NCI-H1694 (cell line): ENCODE measurements at regions not wholly inside any gene's neighbourhood (a gene's known extent, or its start where the extent isn't known, plus 50 kb on each side); places are given as distances from the start of the nearest gene placed in this dataset.
"Not testable (repeated sequence)": the region's sequence is repeated elsewhere in the genome, so short reads cannot be mapped to it uniquely, and the experiment has no call there.

Experiments used
- DNase-seq: peaks from one replicate; lab custom pipeline; 2025; lab: John Stamatoyannopoulos, UW

DNA sequence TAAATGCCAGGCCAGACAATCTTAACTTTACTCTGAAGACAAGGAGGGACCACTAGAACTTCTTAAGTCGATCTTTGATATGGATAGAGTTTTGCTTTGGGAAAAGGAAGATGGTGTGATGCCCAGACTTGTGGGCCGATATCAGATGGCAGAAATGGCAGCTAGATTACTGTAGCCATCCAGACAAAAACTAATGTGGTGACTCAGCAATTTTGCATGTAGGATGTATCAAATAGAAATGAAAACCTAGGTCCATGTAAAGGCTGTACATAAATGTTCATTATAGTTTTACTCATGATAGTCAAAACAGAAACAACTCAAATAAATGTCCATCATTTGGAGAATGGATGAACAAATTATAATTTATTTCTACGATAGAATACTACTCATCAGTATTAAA is 121.5 kb downstream of the APIP start:
- DNase-seq = no peak

DNA sequence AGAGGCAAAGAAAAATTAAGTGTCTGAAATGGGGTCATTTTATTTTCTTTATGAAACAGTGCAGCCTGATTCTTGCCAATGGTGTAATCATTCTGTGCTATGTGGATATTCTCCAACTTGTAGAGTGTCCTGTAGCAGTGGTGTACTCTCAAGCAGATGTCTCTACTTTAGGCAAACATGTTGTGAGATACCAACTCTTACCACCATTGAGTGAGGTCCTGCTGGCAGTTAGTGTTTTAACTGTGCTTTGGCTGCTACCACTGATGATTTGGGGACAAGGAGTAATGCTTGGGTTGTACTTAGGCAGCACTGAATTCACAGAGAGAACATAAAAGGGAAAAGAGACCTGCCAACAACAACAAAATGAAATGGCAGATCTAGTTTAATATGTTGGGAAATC is 122.5 kb downstream of the APIP start:
- DNase-seq = no peak

DNA sequence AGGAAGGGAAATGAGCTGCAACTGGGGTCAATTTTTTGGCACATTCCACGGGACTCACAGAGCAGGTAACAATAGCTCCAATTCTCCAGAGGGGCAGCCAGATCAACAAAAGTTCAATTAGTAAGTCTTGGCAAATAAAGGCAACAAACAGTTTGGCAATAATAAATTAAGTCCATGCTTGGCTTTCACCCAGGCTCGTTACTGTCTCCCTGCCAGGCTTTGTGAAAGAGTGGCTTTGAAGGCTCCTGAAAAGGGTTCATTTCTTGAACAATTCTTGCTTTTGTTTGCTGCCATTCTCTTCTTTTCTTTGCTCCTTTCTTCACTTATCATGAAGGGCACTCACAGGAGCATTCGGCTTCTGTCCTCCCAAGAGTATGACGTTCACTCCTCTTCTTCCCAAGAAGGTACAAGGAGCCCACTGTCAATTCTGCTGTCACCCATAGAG is 123.3 kb downstream of the APIP start:
- DNase-seq = no peak

DNA sequence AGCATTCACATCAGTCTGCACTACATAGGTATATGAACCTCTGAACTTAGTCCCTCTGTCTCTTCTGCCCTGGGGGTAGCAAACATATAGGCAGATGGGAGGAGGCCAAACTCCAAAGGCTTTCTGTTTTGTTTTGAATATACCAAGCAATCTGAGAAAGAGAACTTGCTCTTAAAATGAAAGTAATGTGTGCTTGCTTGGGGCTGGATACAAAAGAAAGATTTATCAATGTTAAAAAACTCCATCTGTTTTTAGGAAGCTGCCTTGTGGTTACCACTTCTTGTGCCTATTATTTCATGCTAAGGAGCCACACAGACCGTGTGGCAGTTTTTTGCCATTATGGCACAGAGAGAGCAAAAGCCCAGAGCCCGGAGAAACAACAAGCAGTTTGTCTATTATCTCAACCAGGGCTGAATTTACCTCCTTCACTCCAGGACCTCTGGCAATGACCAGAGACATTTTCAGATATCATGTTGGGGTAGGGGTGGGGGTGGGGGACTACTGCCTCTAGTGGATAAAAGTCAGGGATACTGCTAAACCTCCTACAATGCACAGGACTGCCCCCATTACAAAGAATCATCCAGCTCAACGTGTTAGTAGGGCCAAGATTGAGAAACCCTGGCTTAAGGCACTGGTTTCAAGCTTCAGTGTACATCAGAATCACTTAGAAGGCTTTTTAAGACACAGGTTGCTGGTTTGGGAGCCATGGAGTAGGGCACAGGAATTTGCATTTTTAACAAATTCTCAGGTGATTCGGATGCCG is 124.2 kb downstream of the APIP start:
- no peak for DNase-seq

DNA sequence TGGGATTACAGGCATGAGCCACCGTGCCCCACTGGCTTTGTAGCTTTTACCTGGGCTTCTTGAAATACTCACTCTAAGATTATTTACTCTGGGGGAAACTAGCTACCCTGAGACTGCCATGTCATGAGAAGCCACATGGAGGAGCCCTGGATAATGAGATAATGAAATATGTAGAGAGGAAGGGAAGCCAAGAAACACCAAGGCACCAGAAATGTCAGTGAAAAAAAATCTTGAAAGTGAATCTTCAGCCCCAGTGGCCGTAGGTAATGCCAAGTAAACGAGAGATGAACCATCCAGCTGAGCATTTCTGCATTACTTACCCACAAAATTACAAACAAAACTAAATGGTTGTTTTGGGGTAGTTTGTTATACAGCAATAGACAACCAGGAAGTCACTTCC is 125.6 kb downstream of the APIP start:
- no peak for DNase-seq

DNA sequence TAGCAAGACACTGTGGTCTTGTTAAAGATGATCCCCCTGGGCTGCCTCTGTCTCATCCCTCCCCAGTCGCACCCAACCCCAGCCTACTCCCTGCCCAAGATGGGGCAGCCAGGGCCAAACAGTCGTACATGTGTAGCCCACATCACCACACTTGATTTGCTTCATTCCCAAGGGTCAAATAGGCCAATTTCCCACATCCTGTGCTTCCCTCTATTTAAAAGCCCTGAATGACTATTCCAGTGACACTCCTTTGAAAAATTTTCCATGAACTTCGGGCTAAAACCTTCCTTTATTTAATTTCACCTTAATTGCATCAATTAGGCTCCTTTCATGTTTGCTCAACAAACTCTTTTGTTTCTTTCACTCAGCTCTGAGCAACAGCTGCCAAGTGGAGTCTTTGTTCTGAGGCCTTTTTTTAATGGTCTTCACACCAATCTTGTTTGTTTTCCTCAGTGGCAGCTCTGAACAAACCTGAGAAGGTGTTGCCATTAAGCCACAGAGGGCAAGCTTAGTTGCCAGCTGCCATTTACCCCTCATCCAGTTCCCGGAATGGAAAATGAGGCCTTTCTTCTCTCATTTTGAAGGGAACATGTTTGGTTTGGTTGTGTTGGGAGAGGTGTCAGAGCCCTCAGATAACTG is 126.9 kb downstream of the APIP start:
- no peak for DNase-seq

DNA sequence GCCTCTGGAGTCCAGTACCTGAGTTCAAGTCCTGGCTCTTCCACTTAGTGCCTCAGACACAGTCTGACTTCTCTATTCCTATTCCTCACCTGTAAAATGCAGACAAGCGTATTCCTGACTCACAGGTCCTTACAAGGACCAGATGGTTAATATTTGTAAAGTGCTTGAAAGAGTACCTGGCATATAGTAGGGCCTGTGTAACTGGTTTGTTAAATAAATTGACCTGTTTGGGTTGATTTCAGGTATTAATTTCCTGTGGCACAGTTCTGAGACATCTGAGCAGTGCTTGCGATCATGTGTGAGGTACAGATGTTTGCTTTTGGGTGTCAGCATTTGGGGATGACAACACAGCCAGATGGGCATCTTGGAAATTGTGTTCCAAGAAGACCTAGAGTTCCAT is 127.5 kb downstream of the APIP start:
- DNase-seq = no peak

DNA sequence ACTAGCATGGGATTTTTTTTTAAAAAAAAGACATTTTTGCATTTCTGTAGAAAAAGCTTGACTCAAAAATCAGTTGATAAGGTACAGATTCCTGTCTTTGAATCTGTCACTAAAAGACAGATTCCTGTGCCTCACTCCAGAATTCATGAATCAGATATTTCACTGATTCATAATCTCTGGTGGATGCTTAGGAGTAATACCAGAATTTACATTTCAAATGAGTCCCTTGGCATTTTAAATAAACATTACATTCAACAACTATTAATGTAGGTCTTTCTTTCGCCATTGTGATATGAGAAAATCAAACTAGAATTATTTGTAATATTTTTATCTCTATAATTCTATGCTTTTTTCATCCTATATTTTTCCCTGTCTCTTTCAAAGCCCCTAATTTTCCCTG is 128.3 kb downstream of the APIP start:
- no peak for DNase-seq

DNA sequence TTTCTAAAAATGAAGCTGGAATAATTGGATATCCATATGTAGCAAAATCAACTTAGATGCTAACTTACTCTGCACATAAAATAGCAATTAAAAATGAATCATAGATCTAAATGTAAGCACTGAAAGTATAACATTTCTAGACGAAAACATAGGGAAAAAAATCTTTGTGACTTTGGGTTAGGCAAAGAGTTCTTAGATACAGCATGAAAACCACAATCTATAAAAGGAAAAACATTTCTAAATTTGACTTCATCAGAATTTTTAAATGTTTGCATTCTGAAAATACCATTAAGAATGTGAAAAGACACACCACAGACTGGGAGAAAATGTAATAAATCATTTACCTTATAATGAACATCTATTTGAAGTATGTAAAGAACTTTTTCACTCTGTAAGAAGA is 128.8 kb downstream of the APIP start:
- DNase-seq = no peak

DNA sequence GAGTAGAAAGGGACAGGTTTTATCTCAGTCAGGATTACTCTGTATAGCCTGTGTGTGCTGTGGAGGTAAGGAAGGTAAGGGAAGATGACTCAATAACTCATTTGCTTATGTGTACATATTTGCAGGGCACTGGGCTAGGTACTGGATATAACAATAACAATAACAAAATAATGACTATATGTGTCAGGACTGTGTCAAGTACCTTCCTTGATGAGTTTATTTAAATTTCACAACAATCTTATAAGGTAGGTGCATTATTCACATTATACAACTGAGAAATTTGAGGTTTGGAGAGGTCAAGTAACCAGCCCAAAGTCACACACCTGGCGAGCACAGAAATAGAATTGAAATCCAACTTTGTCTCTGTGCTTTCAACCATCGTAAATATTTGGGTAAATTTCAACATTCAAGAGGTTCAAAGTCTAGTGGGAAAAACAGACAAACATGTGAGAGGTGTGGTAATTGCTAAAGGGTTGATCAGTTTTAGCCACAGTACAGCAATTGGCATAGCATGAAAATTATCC is 131.8 kb downstream of the APIP start:
- no peak for DNase-seq

DNA sequence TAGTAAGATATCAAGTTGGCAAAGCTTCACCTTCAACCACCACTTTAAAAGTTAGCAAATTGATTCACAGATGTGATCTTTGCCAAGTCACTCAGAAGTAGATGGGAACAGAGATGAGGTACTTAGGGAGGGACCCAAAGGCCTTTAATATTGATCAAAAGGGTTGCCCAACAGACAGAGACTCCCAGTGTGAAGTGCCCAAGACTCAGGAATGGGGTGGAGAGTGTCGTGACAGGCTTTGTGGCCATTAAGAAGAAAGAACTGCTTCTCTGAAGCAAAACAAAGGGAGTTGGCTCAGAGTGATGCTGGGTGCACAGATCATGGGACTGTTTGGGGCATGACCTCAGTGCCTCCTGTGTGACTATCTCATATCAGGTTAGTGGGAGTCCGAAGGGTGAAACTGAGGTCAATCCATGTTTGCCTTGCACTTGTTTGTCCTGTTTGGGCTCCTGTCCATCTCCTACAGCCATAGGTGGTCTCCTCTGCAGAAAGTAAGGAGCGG is 132.3 kb downstream of the APIP start:
- DNase-seq = no peak

DNA sequence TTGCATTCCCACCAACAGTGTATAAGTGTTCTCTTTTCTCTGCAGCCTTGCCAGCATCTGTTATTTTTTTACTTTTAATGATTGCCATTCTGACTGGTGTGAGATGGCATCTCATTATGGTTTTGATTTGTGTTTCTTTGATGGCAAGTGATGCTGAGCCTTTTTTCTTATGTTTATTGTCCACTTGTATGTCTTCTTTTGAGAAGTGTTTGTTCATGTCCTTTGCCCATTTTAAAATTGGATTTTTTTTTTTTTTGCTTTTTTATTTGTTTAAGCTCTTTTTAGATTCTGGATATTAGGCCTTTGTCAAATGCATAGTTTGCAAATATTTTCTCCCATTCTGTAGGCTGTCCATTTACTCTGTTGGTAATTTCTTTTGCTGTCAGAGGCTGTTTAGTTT is 134.4 kb downstream of the APIP start:
- DNase-seq = not testable (repeated sequence)

DNA sequence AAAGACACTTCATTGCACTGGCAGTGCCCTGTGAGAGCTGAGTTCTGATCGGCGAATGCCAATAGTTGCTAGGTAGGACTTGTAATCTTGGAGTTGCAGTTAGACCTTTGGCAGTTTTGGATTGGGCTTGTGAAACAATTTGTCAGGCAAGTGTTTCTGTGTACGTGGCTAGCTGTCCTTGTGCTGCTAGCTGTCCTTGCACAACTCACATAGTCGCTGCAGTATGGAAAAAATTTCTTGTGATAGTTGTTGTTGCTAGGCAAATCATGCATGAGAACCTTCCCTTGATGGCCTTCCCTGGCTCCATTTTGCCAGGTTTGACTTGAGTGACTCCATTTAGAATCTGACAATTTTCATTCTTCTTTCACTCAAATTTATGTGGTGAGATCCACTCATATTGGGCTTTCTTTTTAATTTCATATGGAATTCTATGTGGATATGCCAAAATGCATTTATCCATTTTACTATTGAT is 140.7 kb downstream of the APIP start:
- no peak for DNase-seq

DNA sequence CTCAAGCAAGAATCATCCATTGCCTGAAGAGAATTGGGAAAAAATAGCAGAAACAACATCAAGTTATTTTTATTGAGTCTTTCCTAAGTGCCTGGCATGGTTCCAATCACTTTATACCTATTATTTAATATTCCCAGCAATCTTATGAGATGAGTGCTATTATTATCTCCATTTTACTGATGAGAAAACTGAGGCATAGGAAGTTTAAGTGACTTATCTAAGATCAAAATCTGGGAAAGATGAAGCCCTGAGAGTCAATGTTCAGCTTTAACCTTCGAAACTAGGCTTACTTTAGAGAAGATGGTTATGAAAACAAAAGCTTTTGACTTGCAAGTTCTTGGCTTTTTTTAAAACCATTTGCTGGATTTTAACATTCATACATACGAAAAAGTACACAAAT is 141.6 kb downstream of the APIP start:
- no peak for DNase-seq

DNA sequence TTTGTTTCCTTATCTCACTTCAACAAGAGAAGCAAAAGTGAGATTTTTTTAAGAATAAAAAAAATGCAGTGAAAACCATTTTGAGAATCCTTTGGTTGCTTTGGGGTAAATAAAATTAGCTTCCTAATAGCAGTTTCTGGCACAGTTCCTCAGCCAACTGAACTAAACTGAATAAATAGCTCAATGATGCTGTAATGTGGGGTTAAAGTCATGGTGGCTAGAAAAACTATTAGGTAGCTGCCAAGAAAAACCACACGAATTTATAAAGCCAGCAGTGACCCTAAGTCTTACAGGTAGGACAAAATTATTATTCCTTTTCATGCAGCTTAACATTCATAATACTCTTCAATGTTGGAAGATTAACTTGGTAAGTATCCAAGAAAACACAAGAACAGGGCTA is 142.4 kb downstream of the APIP start:
- DNase-seq = no peak

DNA sequence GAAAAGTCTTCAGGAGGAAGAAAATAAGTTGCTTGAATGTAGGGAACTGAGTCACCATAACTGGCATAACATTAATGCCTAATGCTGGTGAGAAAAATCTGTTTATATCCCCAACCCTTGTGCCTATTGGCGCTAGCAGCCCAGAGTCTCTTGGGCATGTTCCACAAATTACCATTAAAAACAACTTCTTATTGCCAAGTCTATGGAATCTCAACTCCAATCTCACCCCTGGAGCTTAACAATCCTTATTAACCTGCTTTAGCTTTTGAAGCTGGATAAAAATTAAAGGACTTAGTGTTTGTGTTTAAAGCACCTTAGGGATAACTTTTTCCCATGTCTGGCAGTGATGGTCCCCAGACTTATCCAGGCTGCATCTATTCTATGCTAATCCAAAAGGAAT is 143.0 kb downstream of the APIP start:
- DNase-seq = no peak

DNA sequence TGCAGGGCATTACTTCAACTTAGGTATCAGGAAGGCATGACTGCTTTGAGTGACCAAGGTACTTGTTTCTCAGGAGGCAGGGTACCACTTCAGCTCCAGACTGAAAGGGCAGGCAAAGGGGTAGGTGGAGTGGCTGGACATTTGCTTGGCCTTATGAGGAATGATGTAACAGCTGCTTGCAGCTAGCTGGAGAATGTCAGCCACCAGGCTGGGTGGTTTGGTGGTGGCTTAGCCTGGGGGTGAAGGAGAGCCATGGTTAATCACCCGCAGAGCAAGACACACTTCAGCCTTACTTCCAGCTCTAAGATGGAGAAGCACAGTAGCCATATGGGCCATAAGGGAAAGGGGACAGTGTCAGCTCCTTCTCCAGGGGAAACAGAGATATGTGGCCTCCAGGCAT is 146.1 kb downstream of the APIP start:
- no peak for DNase-seq

DNA sequence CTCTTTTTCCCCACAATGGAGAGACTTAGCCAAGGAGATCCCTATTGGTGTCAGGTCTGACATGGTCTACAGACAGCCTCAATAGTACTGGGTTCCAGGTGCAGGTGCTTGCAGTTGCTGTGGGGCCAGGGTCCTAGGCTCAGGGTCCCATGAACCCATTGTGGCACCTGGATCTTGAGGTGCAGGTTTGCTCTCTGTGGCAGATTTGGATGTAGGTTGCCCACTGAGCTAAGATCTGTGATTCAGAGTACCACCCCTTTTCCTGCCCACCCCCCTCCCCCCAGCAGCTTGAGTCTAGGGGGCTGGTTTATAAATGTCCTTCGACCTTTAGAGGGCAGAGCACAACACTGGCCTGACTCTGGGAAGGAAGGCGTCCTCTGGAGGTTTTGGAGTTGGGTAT is 147.0 kb downstream of the APIP start:
- no peak for DNase-seq

DNA sequence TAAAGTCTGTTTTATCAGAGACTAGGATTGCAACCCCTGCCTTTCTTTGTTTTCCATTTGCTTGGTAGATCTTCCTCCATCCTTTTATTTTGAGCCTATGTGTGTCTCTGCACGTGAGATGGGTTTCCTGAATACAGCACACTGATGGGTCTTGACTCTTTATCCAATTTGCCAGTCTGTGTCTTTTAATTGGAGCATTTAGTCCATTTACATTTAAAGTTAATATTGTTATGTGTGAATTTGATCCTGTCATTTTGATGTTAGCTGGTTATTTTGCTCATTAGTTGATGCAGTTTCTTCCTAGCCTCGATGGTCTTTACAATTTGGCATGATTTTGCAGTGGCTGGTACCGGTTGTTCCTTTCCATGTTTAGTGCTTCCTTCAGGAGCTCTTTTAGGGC is 141.7 kb downstream of the EHF start:
- DNase-seq = not testable (repeated sequence)

DNA sequence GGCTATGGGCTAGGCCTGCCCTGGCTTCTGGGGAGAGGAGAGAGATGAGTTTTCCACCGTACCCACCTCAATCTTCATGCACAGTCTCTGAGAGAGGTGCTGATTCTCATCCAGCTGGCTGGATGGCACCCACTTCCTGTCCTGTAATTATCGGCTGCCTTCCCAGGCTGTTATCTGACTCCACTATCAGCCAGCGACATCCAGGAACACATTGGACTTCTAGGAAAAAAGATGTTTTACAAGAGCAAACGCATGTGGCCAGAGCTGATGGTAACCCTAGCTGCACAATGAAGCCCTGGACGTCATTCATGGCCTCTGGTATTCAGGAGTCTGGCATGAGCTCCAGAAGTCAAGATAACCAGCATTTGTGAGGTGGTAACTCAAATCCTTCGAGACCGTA is 137.4 kb downstream of the EHF start:
- DNase-seq = no peak

DNA sequence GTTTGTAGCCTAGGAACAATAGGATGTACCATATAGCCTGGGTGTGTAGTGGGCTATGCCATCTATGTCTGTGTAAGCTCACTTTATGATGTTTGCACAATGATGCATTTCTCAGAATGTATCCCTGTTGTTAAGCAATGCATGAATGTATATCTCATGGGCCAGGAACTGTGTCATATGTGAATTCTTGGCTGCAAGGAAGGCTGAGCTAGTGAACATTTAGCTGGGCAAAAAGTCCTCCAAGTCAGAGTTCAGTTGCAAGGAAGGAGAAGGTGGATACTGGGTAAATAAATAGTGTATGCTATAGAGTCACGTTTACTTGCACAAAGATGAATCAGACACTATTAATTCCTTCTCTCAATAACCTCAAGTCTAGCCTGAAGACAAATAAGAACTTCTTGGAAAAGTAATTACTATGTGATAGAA is 136.1 kb downstream of the EHF start:
- DNase-seq = no peak

DNA sequence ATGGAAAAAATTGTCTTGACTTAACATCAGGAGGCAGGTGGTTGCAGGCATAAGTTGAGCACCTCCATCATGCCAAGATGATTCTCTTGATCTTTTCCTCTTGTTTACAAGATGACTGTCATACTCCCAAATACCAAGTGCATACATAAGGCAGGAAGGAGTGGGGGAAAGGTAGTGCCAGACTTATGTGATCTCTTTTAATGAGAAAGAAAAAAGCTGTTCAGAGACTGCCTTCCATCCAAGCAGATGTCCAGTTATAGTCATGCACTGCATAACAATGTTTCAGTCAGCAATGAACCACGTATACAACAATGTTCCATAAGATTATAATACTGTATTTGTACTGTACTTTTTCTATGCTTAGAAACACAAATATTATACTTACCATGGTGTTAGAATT is 135.7 kb downstream of the EHF start:
- no peak for DNase-seq

DNA sequence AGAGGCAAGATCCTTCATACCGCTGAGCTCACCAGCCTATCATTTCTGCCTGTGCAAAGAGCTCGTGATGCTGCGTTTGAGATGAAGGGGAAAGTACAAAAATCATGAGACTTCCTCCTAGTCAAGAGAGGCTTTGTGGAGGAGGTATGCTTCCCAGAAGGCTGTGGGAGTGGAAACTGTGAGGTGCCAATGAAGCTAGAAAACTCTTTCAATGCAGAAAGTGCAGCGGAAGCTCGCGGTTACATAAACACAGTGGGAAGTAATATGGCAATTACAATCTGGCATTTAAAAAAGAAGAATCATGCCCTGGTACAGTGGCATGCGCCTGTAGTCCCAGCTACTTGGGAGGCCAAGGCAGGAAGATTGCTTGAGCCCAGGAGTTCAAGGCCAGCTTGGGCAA is 134.8 kb downstream of the EHF start:
- no peak for DNase-seq
